Liver (tissue), 3 donors: ENCODE measurements at regions not wholly inside any gene's neighbourhood (a gene's known extent, or its start where the extent isn't known, plus 50 kb on each side); places are given as distances from the start of the nearest gene placed in this dataset.

Experiments used
- CTCF ChIP-seq: fragments of 150-350 bp; IDR thresholded peaks from 2 replicates; pipeline ENCODE4 v1.5.1; 2017; ENCODE audit warnings: improper control_type of control experiment, low read depth, low read length; ENCODE audit not compliant: missing input control
- EGR1 ChIP-seq, 2 donors: IDR thresholded peaks; 2 replicates each; pipeline ENCODE4 v1.6.1; 2016 to 2018; ENCODE audit warnings: antibody characterized with exemption in 2 of 2, low read depth in 2 of 2
- TAF1 ChIP-seq: conservative IDR thresholded peaks from 2 replicates; pipeline ENCODE4 v1.6.1; 2016; ENCODE audit warnings: antibody characterized with exemption, mild to moderate bottlenecking
- donor health status: healthy.
- donor health status: healthy.

- no peak for TF ChIP-seq CTCF
- no peak for TF ChIP-seq TAF1
- no peak for TF ChIP-seq EGR1 (IDR thresholded peaks at IDR 0.05; ENCODE audit: low read depth in 2 of 2)
Measured at GRCh38 chr5:56415356-56415765, 182.2 kb upstream of the ANKRD55 start.
